A673 (cell line): ENCODE measurements at regions not wholly inside any gene's neighbourhood (a gene's known extent, or its start where the extent isn't known, plus 50 kb on each side); places are given as distances from the start of the nearest gene placed in this dataset.
"Not testable (repeated sequence)": the region's sequence is repeated elsewhere in the genome, so short reads cannot be mapped to it uniquely, and the experiment has no call there.

Source experiments
- BruUV-seq: library from RNA; stranded (reverse); fragments of 400-500 nt; replicated peaks from 2 replicates; lab custom pipeline; 2021; lab: Mats Ljungman, UMichigan
- CTCF ChIA-PET: fragments of 300-600 bp; sonication (Branson Sonifier 250); formaldehyde crosslinking; loops from one replicate; lab custom pipeline; 2022; ENCODE audit warnings: antibody characterized with exemption; lab: Charles Lee
- POLR2A ChIA-PET: fragments of 300-600 bp; sonication (Branson Sonifier 250); formaldehyde crosslinking; loops from one replicate; lab custom pipeline; 2022; ENCODE audit warnings: antibody characterized with exemption; ENCODE audit not compliant: low non-redundant PET; lab: Charles Lee
- DNase-seq: peaks from one replicate; pipeline ENCODE4 v3.0.0-alpha.2; 2015; ENCODE audit warnings: low spot score
- H3K27ac ChIP-seq: fragments of 200-600 bp; sonication (generic); 2 replicates; pipeline ENCODE4 v1.5.1; 2016; ENCODE audit warnings: mixed run types, low read depth, mild to moderate bottlenecking, mixed read lengths, antibody characterized with exemption, low read length; ENCODE audit not compliant: poor library complexity, severe bottlenecking
- H3K27me3 ChIP-seq: fragments of 200-600 bp; sonication (generic); replicated peaks from 2 replicates; pipeline ENCODE4 v1.6.1; 2017; ENCODE audit warnings: mixed run types, low read depth, mild to moderate bottlenecking, mixed read lengths, antibody characterized with exemption, low read length; ENCODE audit not compliant: insufficient read depth, poor library complexity
- H3K36me3 ChIP-seq: fragments of 200-600 bp; sonication (generic); 2 replicates; pipeline ENCODE4 v1.6.1; 2016; ENCODE audit warnings: mixed run types, mild to moderate bottlenecking, mixed read lengths, antibody characterized with exemption, low read length; ENCODE audit not compliant: insufficient read depth, poor library complexity, severe bottlenecking
- H3K4me1 ChIP-seq: fragments of 200-600 bp; sonication (generic); 2 replicates; pipeline ENCODE4 v1.6.1; 2017; ENCODE audit warnings: mixed run types, mild to moderate bottlenecking, mixed read lengths, antibody characterized with exemption, low read length; ENCODE audit not compliant: insufficient read depth, poor library complexity, severe bottlenecking
- H3K4me3 ChIP-seq: fragments of 200-600 bp; sonication (generic); 2 replicates; pipeline ENCODE4 v1.5.1; 2016; ENCODE audit warnings: low read depth, mixed run types, mild to moderate bottlenecking, mixed read lengths, low read length; ENCODE audit not compliant: poor library complexity, severe bottlenecking
- H3K9me3 ChIP-seq: fragments of 200-600 bp; sonication (generic); 2 replicates; pipeline ENCODE4 v1.6.1; 2016; ENCODE audit warnings: mixed run types, low read depth, mild to moderate bottlenecking, mixed read lengths, antibody characterized with exemption, low read length; ENCODE audit not compliant: poor library complexity, severe bottlenecking
- EZH2 ChIP-seq: fragments of 200-600 bp; sonication (generic); IDR thresholded peaks from 2 replicates; pipeline ENCODE4 v1.6.1; 2017; ENCODE audit warnings: borderline replicate concordance, low read depth, mild to moderate bottlenecking, mixed read lengths, antibody characterized with exemption, low read length; ENCODE audit not compliant: poor library complexity, severe bottlenecking
- intact Hi-C: fragments of 100-400 bp; cut with micrococcal nuclease; formaldehyde crosslinking; loops from one replicate; pipeline ENCODE4 v1.10.0; 2022; ENCODE audit not compliant: unreplicated experiment
- TF ChIP-seq, protein P1 (sequence below): fragments of 300-800, 200-600 bp; sonication (generic); conservative IDR thresholded peaks from 2 replicates; pipeline ENCODE4 v1.5.1; 2017; ENCODE audit warnings: low read depth, mild to moderate bottlenecking, antibody characterized with exemption, low read length, moderate library complexity, mixed read lengths

DNA sequence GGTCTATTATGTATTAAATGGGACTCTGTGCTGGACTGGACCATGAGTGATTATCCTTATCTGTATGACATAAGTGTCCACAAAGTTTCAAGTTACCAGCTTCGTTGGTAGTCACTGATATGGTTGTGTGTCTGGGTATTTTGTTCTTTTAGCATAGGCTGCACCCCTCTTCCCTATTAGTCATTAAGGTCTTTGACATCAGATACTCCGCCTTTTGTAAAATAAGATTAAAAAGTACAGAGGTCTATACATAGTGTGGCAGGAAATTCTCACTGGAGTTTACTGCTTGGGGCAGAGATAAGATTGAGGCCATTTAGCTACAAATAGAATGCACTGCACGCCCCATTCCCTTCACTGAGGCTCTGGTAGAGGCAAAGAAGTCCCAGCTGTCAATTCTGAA lies 99.4 kb downstream of the TMEM215 start:
- no peak for TF ChIP-seq EZH2
- TF ChIP-seq, protein P1, sequence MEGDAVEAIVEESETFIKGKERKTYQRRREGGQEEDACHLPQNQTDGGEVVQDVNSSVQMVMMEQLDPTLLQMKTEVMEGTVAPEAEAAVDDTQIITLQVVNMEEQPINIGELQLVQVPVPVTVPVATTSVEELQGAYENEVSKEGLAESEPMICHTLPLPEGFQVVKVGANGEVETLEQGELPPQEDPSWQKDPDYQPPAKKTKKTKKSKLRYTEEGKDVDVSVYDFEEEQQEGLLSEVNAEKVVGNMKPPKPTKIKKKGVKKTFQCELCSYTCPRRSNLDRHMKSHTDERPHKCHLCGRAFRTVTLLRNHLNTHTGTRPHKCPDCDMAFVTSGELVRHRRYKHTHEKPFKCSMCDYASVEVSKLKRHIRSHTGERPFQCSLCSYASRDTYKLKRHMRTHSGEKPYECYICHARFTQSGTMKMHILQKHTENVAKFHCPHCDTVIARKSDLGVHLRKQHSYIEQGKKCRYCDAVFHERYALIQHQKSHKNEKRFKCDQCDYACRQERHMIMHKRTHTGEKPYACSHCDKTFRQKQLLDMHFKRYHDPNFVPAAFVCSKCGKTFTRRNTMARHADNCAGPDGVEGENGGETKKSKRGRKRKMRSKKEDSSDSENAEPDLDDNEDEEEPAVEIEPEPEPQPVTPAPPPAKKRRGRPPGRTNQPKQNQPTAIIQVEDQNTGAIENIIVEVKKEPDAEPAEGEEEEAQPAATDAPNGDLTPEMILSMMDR: no peak
- intact Hi-C loops: no loop called here
- no TSS peak for BruUV-seq

DNA sequence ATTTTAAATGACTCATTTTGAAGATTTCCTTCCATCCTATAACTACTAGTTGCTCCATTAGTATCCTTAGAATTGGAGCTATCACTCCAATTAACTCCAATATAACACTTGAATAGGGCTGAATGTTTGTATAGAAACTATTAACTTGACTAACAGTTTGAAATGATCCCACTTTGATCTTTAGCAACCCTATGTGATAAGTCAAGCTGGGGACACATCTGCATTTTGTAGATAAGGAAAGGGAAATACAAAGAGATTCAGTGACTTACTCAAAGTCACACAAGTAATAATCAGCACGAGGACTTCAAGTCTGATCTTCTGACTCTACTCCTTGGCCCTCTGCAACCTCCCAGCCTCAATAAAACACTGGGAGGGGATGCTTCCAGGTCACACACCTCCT lies 101.1 kb downstream of the TMEM215 start:
- H3K4me3 ChIP-seq: no peak overlapping the region
- intact Hi-C loops: no loop called here
- BruUV-seq: no TSS peak
- no peaks in the 10 kb centered on the region for H3K9me3 ChIP-seq
- H3K4me1 ChIP-seq: no peaks in the 10 kb centered on the region
- no peaks in the 10 kb centered on the region for H3K27me3 ChIP-seq
- H3K36me3 ChIP-seq: no peaks in the 10 kb centered on the region
- no peak overlapping the region for H3K27ac ChIP-seq
- TF ChIP-seq, protein P1: no peak
- TF ChIP-seq EZH2: no peak
- CTCF ChIA-PET: interaction anchor here (0.8 kb wide), 1 partner anchor 32 kb away, joined by 3 read pairs; no protein-coding TSS in a partner anchor
- no peak for DNase-seq
- POLR2A ChIA-PET: no interaction called here

More for the DNA sequence above, 99.4 kb downstream of the TMEM215 start:
- ChIA-PET CTCF (no interaction called here), POLR2A (no interaction called here)
- H3K36me3 ChIP-seq: no peaks in the 10 kb centered on the region
- H3K27me3 ChIP-seq: no peaks in the 10 kb centered on the region
- no peaks in the 10 kb centered on the region for H3K4me1 ChIP-seq
- H3K4me3 ChIP-seq: no peak overlapping the region
- no peak for DNase-seq
- H3K9me3 ChIP-seq: no peaks in the 10 kb centered on the region
- no peak overlapping the region for H3K27ac ChIP-seq

DNA sequence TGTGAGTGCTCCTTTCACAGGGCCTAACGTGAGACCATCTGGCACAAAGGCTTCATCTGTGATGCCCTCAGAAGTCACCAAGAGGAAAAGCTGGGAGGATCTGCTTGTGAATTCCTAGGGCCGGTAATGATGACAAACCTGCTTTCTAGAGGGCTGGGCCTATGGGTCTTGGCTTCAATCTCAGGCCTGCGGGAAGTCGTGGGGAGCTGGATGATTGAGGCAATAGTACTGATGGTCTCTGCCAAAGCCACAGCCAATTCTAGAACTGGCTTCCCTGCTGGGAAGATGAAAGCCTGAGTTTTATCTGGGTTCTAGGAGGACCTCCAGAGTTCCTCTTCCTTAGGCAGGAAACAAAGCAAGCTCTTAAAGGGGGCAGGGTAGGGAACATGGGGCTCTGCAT lies 102.7 kb downstream of the TMEM215 start:
- Histone ChIP-seq H3K36me3 (no peaks in the 10 kb centered on the region), H3K4me1 (no peaks in the 10 kb centered on the region), H3K9me3 (no peaks in the 10 kb centered on the region), H3K27me3 (no peaks in the 10 kb centered on the region), H3K4me3 (no peak overlapping the region), H3K27ac (no peak overlapping the region)
- CTCF ChIA-PET: no interaction called here
- intact Hi-C loops: no loop called here
- TF ChIP-seq EZH2: no peak
- TF ChIP-seq, protein P1: no peak
- BruUV-seq: no TSS peak
- DNase-seq: no peak
- POLR2A ChIA-PET: no interaction called here

DNA sequence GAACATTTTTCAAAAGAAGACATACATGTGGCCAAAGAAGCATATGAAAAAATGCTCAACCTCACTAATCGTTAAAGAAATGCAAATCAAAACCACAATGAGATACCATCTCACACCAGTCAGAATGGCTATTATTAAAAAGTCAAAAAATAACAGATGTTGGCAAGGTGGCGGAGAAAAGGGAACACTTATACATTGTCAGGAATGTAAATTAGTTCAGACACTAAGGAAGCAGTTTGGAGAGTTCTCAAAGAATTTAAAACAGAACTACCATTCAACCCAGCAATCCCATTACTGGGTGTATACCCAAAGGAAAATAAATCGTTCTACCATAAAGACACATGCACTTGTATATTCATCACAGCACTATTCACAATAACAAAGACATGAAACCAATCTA lies 106.9 kb downstream of the APTX start:
- CTCF ChIA-PET, intact Hi-C loops, H3K27ac ChIP-seq, H3K27me3 ChIP-seq, H3K4me3 ChIP-seq, H3K36me3 ChIP-seq, POLR2A ChIA-PET, BruUV-seq, DNase-seq, H3K9me3 ChIP-seq, H3K4me1 ChIP-seq: not testable (repeated sequence)
